K562 (cell line): ENCODE measurements at regions not wholly inside any gene's neighbourhood (a gene's known extent, or its start where the extent isn't known, plus 50 kb on each side); places are given as distances from the start of the nearest gene placed in this dataset.

Experiments
- ATAC-seq: fragments of 200-7000 bp; cut with Tn5 transposase; 3 replicates; pipeline ENCODE4 v1.9.1; 2020; ENCODE audit warnings: moderate library complexity
- BruUV-seq: library from RNA; stranded (reverse); fragments of 400-500 nt; replicated peaks from 2 replicates; lab custom pipeline; 2021; lab: Mats Ljungman, UMichigan
- CTCF ChIA-PET: fragments of 300-600 bp; formaldehyde crosslinking; extraction: SDS; loops from one replicate; lab custom pipeline; 2021; ENCODE audit warnings: low intra/inter-chr PET ratio; lab: Yijun Ruan, JAX
- POLR2A ChIA-PET: fragments of 300-600, 350-650 bp; sonication (Branson Sonifier 250); formaldehyde crosslinking; extraction: SDS; loops from one replicate; lab custom pipeline; 2021; ENCODE audit warnings: antibody characterized with exemption, inconsistent platforms; lab: Yijun Ruan, JAX
- DNase-seq, 4 experiments: peaks; one replicate each; pipeline versions ENCODE4 v3.0.0 to v3.0.0-alpha.2; 2011 to 2018; ENCODE audit warnings: low spot score in 3 of 4, mixed read lengths in 3 of 4; ENCODE audit errors: extremely low read depth in 1 of 4
- FAIRE-seq: peaks from 2 replicates; lab custom pipeline; 2011; peaks lifted over from hg19 to GRCh38; lab: Jason Lieb, UNC
- H2AFZ ChIP-seq: 2 replicates; pipeline ENCODE4 v1.6.0; 2011; ENCODE audit warnings: low read depth, low read length, control low read depth, inconsistent platforms
- H3K27ac ChIP-seq: fragments of 200-600 bp; 3 replicates; pipeline ENCODE4 v1.8.0; 2011; ENCODE audit warnings: low read depth, mild to moderate bottlenecking, control low read depth, inconsistent platforms, low read length, moderate library complexity, mixed read lengths; ENCODE audit errors: extremely low read depth
- H3K27me3 ChIP-seq, 2 experiments: fragments of 300-600 bp in 1 of 2; 2 replicates in 1 of 2; 3 replicates in 1 of 2; pipeline versions ENCODE4 v1.6.0 to v1.8.0; 2011; ENCODE audit warnings: inconsistent platforms in 2 of 2, low read length in 2 of 2, mild to moderate bottlenecking in 1 of 2, mixed read lengths in 1 of 2, moderate library complexity in 1 of 2; ENCODE audit not compliant: control insufficient read depth in 2 of 2, insufficient read depth in 2 of 2
- H3K36me3 ChIP-seq: fragments of 300-600 bp; 3 replicates; pipeline ENCODE4 v1.8.0; 2011; ENCODE audit warnings: mild to moderate bottlenecking, low read length, inconsistent platforms; ENCODE audit not compliant: control insufficient read depth, insufficient read depth
- H3K4me1 ChIP-seq, 2 experiments: fragments of 200-600 bp in 1 of 2; replicated peaks in 1 of 2; 2 replicates in 1 of 2; 3 replicates in 1 of 2; pipeline versions ENCODE4 v1.5.1 to v1.8.0; 2011; ENCODE audit warnings: inconsistent platforms in 2 of 2, low read length in 2 of 2, mild to moderate bottlenecking in 1 of 2, mixed read lengths in 1 of 2, moderate library complexity in 1 of 2; ENCODE audit not compliant: control insufficient read depth in 2 of 2, insufficient read depth in 2 of 2
- H3K4me2 ChIP-seq: 2 replicates; pipeline ENCODE4 v1.6.1; 2011; ENCODE audit warnings: low read length, control low read depth, inconsistent platforms, mixed read lengths; ENCODE audit not compliant: insufficient read depth
- H3K4me3 ChIP-seq: fragments of 200-600 bp; sonication (generic), shearing (Covaris generic); 2 replicates; pipeline ENCODE4 v1.5.1; 2016; ENCODE audit warnings: control low read depth, inconsistent platforms
- H3K79me2 ChIP-seq: fragments of 200-600 bp; 3 replicates; pipeline ENCODE4 v1.8.0; 2011; ENCODE audit warnings: low read length, inconsistent platforms; ENCODE audit not compliant: control insufficient read depth, insufficient read depth
- H3K9ac ChIP-seq, 2 experiments: 2 replicates each; pipeline versions ENCODE4 v1.6.0 to v1.6.1; 2011; ENCODE audit warnings: low read depth in 2 of 2, low read length in 2 of 2, control low read depth in 1 of 2, inconsistent platforms in 1 of 2, mild to moderate bottlenecking in 1 of 2, mixed read lengths in 1 of 2; ENCODE audit not compliant: insufficient read depth in 1 of 2
- H3K9me1 ChIP-seq: one replicate; pipeline ENCODE4 v1.6.0; 2011; ENCODE audit warnings: inconsistent platforms, mild to moderate bottlenecking, low read length, moderate library complexity; ENCODE audit not compliant: control insufficient read depth, insufficient read depth
- H3K9me3 ChIP-seq: replicated peaks from 2 replicates; pipeline ENCODE4 v1.5.1; 2011; ENCODE audit warnings: low read depth, low read length, inconsistent platforms; ENCODE audit not compliant: control insufficient read depth, insufficient read depth
- H4K20me1 ChIP-seq: replicated peaks from 2 replicates; pipeline ENCODE4 v1.6.1; 2011; ENCODE audit warnings: low read length, inconsistent platforms, mixed read lengths; ENCODE audit not compliant: control insufficient read depth, insufficient read depth
- ATF7 ChIP-seq: fragments of 450-650 bp; IDR thresholded peaks from 2 replicates; pipeline ENCODE4 v1.7.1; 2014; ENCODE audit warnings: mild to moderate bottlenecking, moderate library complexity
- CBFB ChIP-seq: sonication (generic); formaldehyde crosslinking; IDR thresholded peaks from 2 replicates; pipeline ENCODE4 v1.4.0; 2020; ENCODE audit warnings: mild to moderate bottlenecking, missing genetic modification reagents
- GABPA ChIP-seq: fragments of 200-800 bp; sonication (Bioruptor generic); conservative IDR thresholded peaks from 2 replicates; pipeline ENCODE4 v1.6.1; 2016; ENCODE audit warnings: low read depth, missing genetic modification characterization, missing compliant biosample characterization
- HDAC3 ChIP-seq: fragments of 450-650 bp; IDR thresholded peaks from 2 replicates; pipeline ENCODE4 v1.6.1; 2018; ENCODE audit warnings: borderline replicate concordance, mild to moderate bottlenecking, moderate library complexity; ENCODE audit not compliant: partially characterized antibody
- HMGN3 ChIP-seq: IDR thresholded peaks from 2 replicates; pipeline ENCODE4 v1.6.1; 2011; ENCODE audit warnings: borderline replicate concordance, low read depth, mild to moderate bottlenecking, mixed read lengths, low read length; ENCODE audit not compliant: insufficient read length; ENCODE audit errors: extremely low read depth
- ILF3 ChIP-seq: fragments of 450-650 bp; IDR thresholded peaks from 2 replicates; pipeline ENCODE4 v1.6.1; 2018; ENCODE audit warnings: antibody characterized with exemption, mild to moderate bottlenecking, moderate library complexity, borderline replicate concordance
- NFYB ChIP-seq: IDR thresholded peaks from 2 replicates; pipeline ENCODE4 v1.6.1; 2011; ENCODE audit warnings: mild to moderate bottlenecking, moderate library complexity; ENCODE audit not compliant: insufficient read length; ENCODE audit errors: extremely low read depth
- PHTF2 ChIP-seq: fragments of 250-450 bp; sonication (Bioruptor Pico); IDR thresholded peaks from 2 replicates; pipeline ENCODE4 v1.5.0; 2021; ENCODE audit warnings: mild to moderate bottlenecking
- SRSF9 ChIP-seq: fragments of 200-400 bp; formaldehyde crosslinking; IDR thresholded peaks from 2 replicates; pipeline ENCODE4 v1.6.1; 2017; ENCODE audit warnings: low read depth, low read length, borderline replicate concordance
- TARDBP ChIP-seq: fragments of 450-650 bp; IDR thresholded peaks from 2 replicates; pipeline ENCODE4 v1.6.1; 2016
- TFAM ChIP-seq: fragments of 250-450 bp; sonication (Bioruptor Pico); conservative IDR thresholded peaks from 2 replicates; pipeline ENCODE4 v1.5.0; 2021; ENCODE audit warnings: mild to moderate bottlenecking, moderate library complexity
- ZEB2 ChIP-seq: fragments of 450-650 bp; IDR thresholded peaks from 2 replicates; pipeline ENCODE4 v1.6.1; 2016
- ZNF57 ChIP-seq: fragments of 450-650 bp; formaldehyde crosslinking; IDR thresholded peaks from 2 replicates; pipeline ENCODE4 v1.4.0; 2020; ENCODE audit warnings: mild to moderate bottlenecking, moderate library complexity
- WGBS: fragments of 100-300 bp; shearing (Covaris generic); methylation state at CpG from one replicate; pipeline ENCODE4 v1.1.6; 2016; ENCODE audit warnings: low coverage, mixed read lengths; ENCODE audit not compliant: insufficient coverage; ENCODE audit errors: missing lambda C conversion rate; 5-methylcytosine and 5-hydroxymethylcytosine counted together
- in situ Hi-C: fragments of 300-500 bp; cut with MboI; formaldehyde crosslinking; loops from 4 replicates; pipeline ENCODE4 v1.15.0; 2018; ENCODE audit warnings: inconsistent platforms, mixed read lengths
- intact Hi-C: fragments of 100-400 bp; cut with micrococcal nuclease; formaldehyde crosslinking; loops from 2 replicates; pipeline ENCODE4 v1.14.2; 2022
- TF ChIP-seq, protein P1 (sequence below): fragments of 450-650 bp; formaldehyde crosslinking; IDR thresholded peaks from 2 replicates; pipeline ENCODE4 v1.4.0; 2022; ENCODE audit warnings: mild to moderate bottlenecking, moderate library complexity
- TF ChIP-seq, protein P2 (sequence below): sonication (generic); formaldehyde crosslinking; IDR thresholded peaks from 2 replicates; pipeline ENCODE4 v1.8.0; 2022; ENCODE audit warnings: mild to moderate bottlenecking, missing genetic modification reagents
- TF ChIP-seq, protein P3 (sequence below), 2 experiments: fragments of 250-450 bp in 1 of 2; fragments of 450-650 bp in 1 of 2; sonication (Bioruptor Pico) in 1 of 2; IDR thresholded peaks; 2 replicates each; pipeline versions ENCODE4 v1.6.1 to v1.8.0; 2016 to 2021; ENCODE audit warnings: mild to moderate bottlenecking in 2 of 2, moderate library complexity in 2 of 2, missing compliant biosample characterization in 1 of 2, missing genetic modification characterization in 1 of 2
- TF ChIP-seq, protein P4 (sequence below): fragments of 250-450 bp; sonication (Bioruptor Pico); IDR thresholded peaks from 2 replicates; pipeline ENCODE4 v1.4.0; 2020
- TF ChIP-seq, protein P5 (sequence below): fragments of 450-650 bp; IDR thresholded peaks from 2 replicates; pipeline ENCODE4 v1.7.0; 2016; ENCODE audit warnings: borderline replicate concordance

DNA sequence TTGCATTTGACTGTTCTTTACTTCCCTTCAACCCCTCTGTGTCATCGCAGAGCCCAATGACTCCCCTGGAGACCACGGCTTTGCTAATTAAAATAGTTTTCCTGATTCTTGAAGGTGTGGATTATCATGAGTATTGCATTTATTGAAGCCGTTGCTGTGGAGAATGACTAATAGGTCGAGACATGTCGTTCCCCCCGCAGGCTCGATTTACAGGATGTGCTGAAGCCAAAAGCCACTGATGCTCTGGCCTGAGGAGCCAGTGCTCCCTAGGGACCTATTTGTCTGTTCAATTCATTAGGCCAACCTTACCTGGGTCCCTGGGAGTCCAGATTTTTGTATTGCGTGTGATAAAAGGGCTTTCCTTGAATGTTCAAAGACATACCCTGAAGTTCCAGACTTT lies 102.3 kb downstream of the NPTX2 start:
- no TSS peak for BruUV-seq
- Histone ChIP-seq H3K9ac (no peak overlapping the region), H3K4me2 (no peak overlapping the region), H3K27me3 (peaks cover 0 to 15% of the 10 kb centered on the region in 2 experiments; a peak in 2 of 5 replicates), H4K20me1 (no peaks in the 10 kb centered on the region), H3K27ac (no peak overlapping the region), H2AFZ (no peak overlapping the region), H3K9me3 (no peaks in the 10 kb centered on the region), H3K4me3 (no peak overlapping the region), H3K4me1 (no peaks in the 10 kb centered on the region), H3K9me1 (no peaks in the 10 kb centered on the region), H3K79me2 (no peaks in the 10 kb centered on the region), H3K36me3 (no peaks in the 10 kb centered on the region)
- WGBS = 5% methylated on average over 8 of the region's 8 CpGs
- FAIRE-seq (no peak), ATAC-seq (no peak), DNase-seq (no peak)
- POLR2A ChIA-PET = no interaction called here
- CTCF ChIA-PET = no interaction called here
- intact Hi-C loops = no loop called here
- in situ Hi-C loops = no loop called here
- TF ChIP-seq NFYB (no peak), ILF3 (no peak), TFAM (no peak), ZNF57 (CRISPR knock-in tag) (no peak), CBFB (CRISPR knock-in tag) (no peak), ATF7 (no peak), ZEB2 (no peak), HMGN3 (no peak), PHTF2 (CRISPR knock-in tag) (no peak), HDAC3 (no peak), TARDBP (no peak), GABPA (tag) (no peak), SRSF9 (no peak)
- TF ChIP-seq, protein P1, sequence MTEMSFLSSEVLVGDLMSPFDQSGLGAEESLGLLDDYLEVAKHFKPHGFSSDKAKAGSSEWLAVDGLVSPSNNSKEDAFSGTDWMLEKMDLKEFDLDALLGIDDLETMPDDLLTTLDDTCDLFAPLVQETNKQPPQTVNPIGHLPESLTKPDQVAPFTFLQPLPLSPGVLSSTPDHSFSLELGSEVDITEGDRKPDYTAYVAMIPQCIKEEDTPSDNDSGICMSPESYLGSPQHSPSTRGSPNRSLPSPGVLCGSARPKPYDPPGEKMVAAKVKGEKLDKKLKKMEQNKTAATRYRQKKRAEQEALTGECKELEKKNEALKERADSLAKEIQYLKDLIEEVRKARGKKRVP (CRISPR knock-in tag) = no peak
- TF ChIP-seq, protein P2, sequence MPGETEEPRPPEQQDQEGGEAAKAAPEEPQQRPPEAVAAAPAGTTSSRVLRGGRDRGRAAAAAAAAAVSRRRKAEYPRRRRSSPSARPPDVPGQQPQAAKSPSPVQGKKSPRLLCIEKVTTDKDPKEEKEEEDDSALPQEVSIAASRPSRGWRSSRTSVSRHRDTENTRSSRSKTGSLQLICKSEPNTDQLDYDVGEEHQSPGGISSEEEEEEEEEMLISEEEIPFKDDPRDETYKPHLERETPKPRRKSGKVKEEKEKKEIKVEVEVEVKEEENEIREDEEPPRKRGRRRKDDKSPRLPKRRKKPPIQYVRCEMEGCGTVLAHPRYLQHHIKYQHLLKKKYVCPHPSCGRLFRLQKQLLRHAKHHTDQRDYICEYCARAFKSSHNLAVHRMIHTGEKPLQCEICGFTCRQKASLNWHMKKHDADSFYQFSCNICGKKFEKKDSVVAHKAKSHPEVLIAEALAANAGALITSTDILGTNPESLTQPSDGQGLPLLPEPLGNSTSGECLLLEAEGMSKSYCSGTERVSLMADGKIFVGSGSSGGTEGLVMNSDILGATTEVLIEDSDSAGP (CRISPR knock-in tag) = no peak
- TF ChIP-seq, protein P3, sequence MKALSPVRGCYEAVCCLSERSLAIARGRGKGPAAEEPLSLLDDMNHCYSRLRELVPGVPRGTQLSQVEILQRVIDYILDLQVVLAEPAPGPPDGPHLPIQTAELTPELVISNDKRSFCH (CRISPR knock-in tag; IDR thresholded peaks at IDR 0.05) = no peak
- TF ChIP-seq, protein P3 (tag; IDR thresholded peaks at IDR 0.05) = no peak
- TF ChIP-seq, protein P4, sequence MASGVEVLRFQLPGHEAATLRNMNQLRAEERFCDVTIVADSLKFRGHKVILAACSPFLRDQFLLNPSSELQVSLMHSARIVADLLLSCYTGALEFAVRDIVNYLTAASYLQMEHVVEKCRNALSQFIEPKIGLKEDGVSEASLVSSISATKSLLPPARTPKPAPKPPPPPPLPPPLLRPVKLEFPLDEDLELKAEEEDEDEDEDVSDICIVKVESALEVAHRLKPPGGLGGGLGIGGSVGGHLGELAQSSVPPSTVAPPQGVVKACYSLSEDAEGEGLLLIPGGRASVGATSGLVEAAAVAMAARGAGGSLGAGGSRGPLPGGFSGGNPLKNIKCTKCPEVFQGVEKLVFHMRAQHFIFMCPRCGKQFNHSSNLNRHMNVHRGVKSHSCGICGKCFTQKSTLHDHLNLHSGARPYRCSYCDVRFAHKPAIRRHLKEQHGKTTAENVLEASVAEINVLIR (CRISPR knock-in tag) = no peak
- TF ChIP-seq, protein P5, sequence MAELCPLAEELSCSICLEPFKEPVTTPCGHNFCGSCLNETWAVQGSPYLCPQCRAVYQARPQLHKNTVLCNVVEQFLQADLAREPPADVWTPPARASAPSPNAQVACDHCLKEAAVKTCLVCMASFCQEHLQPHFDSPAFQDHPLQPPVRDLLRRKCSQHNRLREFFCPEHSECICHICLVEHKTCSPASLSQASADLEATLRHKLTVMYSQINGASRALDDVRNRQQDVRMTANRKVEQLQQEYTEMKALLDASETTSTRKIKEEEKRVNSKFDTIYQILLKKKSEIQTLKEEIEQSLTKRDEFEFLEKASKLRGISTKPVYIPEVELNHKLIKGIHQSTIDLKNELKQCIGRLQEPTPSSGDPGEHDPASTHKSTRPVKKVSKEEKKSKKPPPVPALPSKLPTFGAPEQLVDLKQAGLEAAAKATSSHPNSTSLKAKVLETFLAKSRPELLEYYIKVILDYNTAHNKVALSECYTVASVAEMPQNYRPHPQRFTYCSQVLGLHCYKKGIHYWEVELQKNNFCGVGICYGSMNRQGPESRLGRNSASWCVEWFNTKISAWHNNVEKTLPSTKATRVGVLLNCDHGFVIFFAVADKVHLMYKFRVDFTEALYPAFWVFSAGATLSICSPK = no peak
